ENCODE measurements at regions not wholly inside any gene's neighbourhood (a gene's known extent, or its start where the extent isn't known, plus 50 kb on each side); places are given as distances from the start of the nearest gene placed in this dataset.

- DNase-seq, result no peak
- Mint-ChIP-seq H3K4me1 (ENCODE audit: low read depth) (no peaks in the 10 kb centered on the region), H3K9me3 (no peaks in the 10 kb centered on the region), H3K27ac (no peak overlapping the region), H3K4me3 (no peak overlapping the region), H3K36me3 (ENCODE audit: low read depth) (no peaks in the 10 kb centered on the region), H3K27me3 (peaks cover 10% of the 10 kb centered on the region)
- intact Hi-C loops (cut with DNase I, micrococcal nuclease), result no loop called here
- CTCF ChIA-PET, result no interaction called here
- ATAC-seq (ENCODE audit: poor library complexity), result no peak
- no peak for TF ChIP-seq CTCF (IDR thresholded peaks at IDR 0.05)
- H3K36me3 ChIP-seq (ENCODE audit: insufficient read depth, low read length), result no peaks in the 10 kb centered on the region
- H3K4me1 ChIP-seq (ENCODE audit: insufficient read depth, low read length), result no peaks in the 10 kb centered on the region
- peaks cover 0 to 2% of the 10 kb centered on the region in 2 experiments for H3K27me3 ChIP-seq (ENCODE audit: control insufficient read depth in 1 of 2, insufficient read depth in 2 of 2, low read length in 2 of 2)
- POLR2A ChIA-PET, result no interaction called here
- no peak overlapping the region for H3K4me3 ChIP-seq (ENCODE audit: low read length)
- no peaks in the 10 kb centered on the region for H3K9me3 ChIP-seq (ENCODE audit: control insufficient read depth in 1 of 2, insufficient read depth in 1 of 2, low read length in 2 of 2)
- H3K27ac ChIP-seq (ENCODE audit: low read depth in 1 of 2, low read length in 2 of 2), result no peak overlapping the region
These were observed 82.2 kb upstream of the ATP1B1 start for GRCh38 chr1:169024255-169024654.

GRCh38 chr1:169024800-169025271, 81.7 kb upstream of the ATP1B1 start:
- H3K9me3 ChIP-seq (ENCODE audit: control insufficient read depth in 1 of 2, insufficient read depth in 1 of 2, low read length in 2 of 2), result no peaks in the 10 kb centered on the region
- POLR2A ChIA-PET, result no interaction called here

GRCh38 chr1:169025412-169025811, 81.1 kb upstream of the ATP1B1 start:
- H3K4me1 Mint-ChIP-seq (ENCODE audit: low read depth), result no peaks in the 10 kb centered on the region
- TF ChIP-seq CTCF (IDR thresholded peaks at IDR 0.05), result no peak
- no peaks in the 10 kb centered on the region for H3K9me3 Mint-ChIP-seq
- Histone ChIP-seq H3K27me3 (ENCODE audit: control insufficient read depth in 1 of 2, insufficient read depth in 2 of 2, low read length in 2 of 2) (peaks cover 0 to 2% of the 10 kb centered on the region in 2 experiments), H3K9me3 (ENCODE audit: control insufficient read depth in 1 of 2, insufficient read depth in 1 of 2, low read length in 2 of 2) (no peaks in the 10 kb centered on the region), H3K27ac (ENCODE audit: low read depth in 1 of 2, low read length in 2 of 2) (no peak overlapping the region), H3K4me1 (ENCODE audit: insufficient read depth, low read length) (no peaks in the 10 kb centered on the region), H3K4me3 (ENCODE audit: low read length) (no peak overlapping the region), H3K36me3 (ENCODE audit: insufficient read depth, low read length) (no peaks in the 10 kb centered on the region)
- no peaks in the 10 kb centered on the region for H3K36me3 Mint-ChIP-seq (ENCODE audit: low read depth)
- intact Hi-C loops (cut with DNase I, micrococcal nuclease), result no loop called here
- no peak overlapping the region for H3K27ac Mint-ChIP-seq
- DNase-seq (no peak), ATAC-seq (ENCODE audit: poor library complexity) (no peak)
- CTCF ChIA-PET, result no interaction called here
- no peak overlapping the region for H3K4me3 Mint-ChIP-seq
- H3K27me3 Mint-ChIP-seq, result peaks cover 10% of the 10 kb centered on the region
- POLR2A ChIA-PET, result no interaction called here

More at GRCh38 chr1:169024800-169025271, 81.7 kb upstream of the ATP1B1 start:
- H3K4me1 Mint-ChIP-seq (ENCODE audit: low read depth), result no peaks in the 10 kb centered on the region
- no peaks in the 10 kb centered on the region for H3K36me3 Mint-ChIP-seq (ENCODE audit: low read depth)
- no peak for TF ChIP-seq CTCF (IDR thresholded peaks at IDR 0.05)
- H3K27ac Mint-ChIP-seq, result no peak overlapping the region
- no peaks in the 10 kb centered on the region for H3K9me3 Mint-ChIP-seq
- no peak for ATAC-seq (ENCODE audit: poor library complexity)
- intact Hi-C loops (cut with DNase I, micrococcal nuclease), result no loop called here
- Histone ChIP-seq H3K27ac (ENCODE audit: low read depth in 1 of 2, low read length in 2 of 2) (no peak overlapping the region), H3K4me1 (ENCODE audit: insufficient read depth, low read length) (no peaks in the 10 kb centered on the region), H3K27me3 (ENCODE audit: control insufficient read depth in 1 of 2, insufficient read depth in 2 of 2, low read length in 2 of 2) (peaks cover 0 to 2% of the 10 kb centered on the region in 2 experiments), H3K36me3 (ENCODE audit: insufficient read depth, low read length) (no peaks in the 10 kb centered on the region), H3K4me3 (ENCODE audit: low read length) (no peak overlapping the region)
- CTCF ChIA-PET, result no interaction called here
- no peak overlapping the region for H3K4me3 Mint-ChIP-seq
- no peak for DNase-seq
- peaks cover 10% of the 10 kb centered on the region for H3K27me3 Mint-ChIP-seq
